Heart left ventricle (tissue), 13 donors: ENCODE measurements at regions not wholly inside any gene's neighbourhood (a gene's known extent, or its start where the extent isn't known, plus 50 kb on each side); places are given as distances from the start of the nearest gene placed in this dataset.

ENCODE experiments used
- CTCF ChIP-seq, 12 donors: fragments of 200-600 bp; sonication (generic) in 4 of 12; IDR thresholded peaks; one replicate each; pipeline versions ENCODE4 v1.5.0 to v1.8.0; 2018 to 2022; ENCODE audit warnings: antibody characterized with exemption in 12 of 12, mild to moderate bottlenecking in 5 of 12
- POLR2A ChIP-seq, 2 donors: fragments of 450-650 bp; IDR thresholded peaks; one replicate each; pipeline ENCODE4 v1.6.1; 2017; ENCODE audit warnings: antibody characterized with exemption in 2 of 2, mild to moderate bottlenecking in 2 of 2, moderate library complexity in 2 of 2
- donor health status: ischemic (EF 13 %, LVEDD 7.1; RV severe dilation, severe dysfunction).
- donor health status: DM: no; HTN: yes; CAD: no.
- donor health status: DM: no; HTN: no; CAD: no.
- donor health status: ischemic (EF 25% LVEDD 6.9; RV normal size, moderate dysfunction).
- donor health status: ischemic (EF 25% LVEDD 5.7; RV mildly dilated, moderate dysfunction).
- donor health status: ischemic (EF 35%, LVEDD 5.7; RV mildly dilated, moderate dysfunction).
- donor health status: nonischemic (EF 11% LVEDD 7.7; RV severe dilation, severe dysfunction).
- donor health status: DM: yes; HTN: yes; CAD: no.
- donor health status: PGD.
- donor health status: ischemic (EF 29% LVEDD 5.4; RV normal size, mild dysfunction).
- donor health status: nonischemic (EF 23%, LVEDD 6.1; RV moderate dilation, normal function).

GRCh38 chr18:22473366-22473765 lies 55.7 kb upstream of the CTAGE1 start:
- TF ChIP-seq POLR2A (IDR thresholded peaks at IDR 0.05): no peak
- no peak for TF ChIP-seq CTCF (IDR thresholded peaks at IDR 0.05)
